PC-3 (cell line): ENCODE measurements at regions not wholly inside any gene's neighbourhood (a gene's known extent, or its start where the extent isn't known, plus 50 kb on each side); places are given as distances from the start of the nearest gene placed in this dataset.

ENCODE experiments used
- ATAC-seq: fragments of 200-7000 bp; cut with Tn5 transposase; 2 replicates; pipeline ENCODE4 v1.9.1; 2020; ENCODE audit warnings: mild to moderate bottlenecking, moderate library complexity
- BruUV-seq: library from RNA; stranded (reverse); fragments of 400-500 nt; replicated peaks from 2 replicates; lab custom pipeline; 2021; lab: Mats Ljungman, UMichigan
- CTCF ChIA-PET: fragments of 300-600 bp; sonication (Branson Sonifier 250); formaldehyde crosslinking; loops from one replicate; lab custom pipeline; 2022; ENCODE audit warnings: antibody characterized with exemption; lab: Charles Lee
- POLR2A ChIA-PET: fragments of 300-600 bp; sonication (Branson Sonifier 250); formaldehyde crosslinking; loops from one replicate; lab custom pipeline; 2022; ENCODE audit warnings: antibody characterized with exemption; ENCODE audit not compliant: unreplicated experiment; lab: Charles Lee
- DNase-seq: peaks from one replicate; pipeline ENCODE4 v3.0.0-alpha.2; 2015
- H2AFZ ChIP-seq: fragments of 300-600 bp; sonication (generic); 2 replicates; pipeline ENCODE4 v1.6.0; 2016; ENCODE audit warnings: antibody characterized with exemption, low read length
- H3F3A ChIP-seq: fragments of 300-600 bp; sonication (generic); one replicate; pipeline ENCODE4 v1.6.0; 2017; ENCODE audit warnings: antibody characterized with exemption, low read length, control low read depth, mild to moderate bottlenecking; ENCODE audit not compliant: unreplicated experiment
- H3K27ac ChIP-seq: fragments of 300-600 bp; sonication (generic); 2 replicates; pipeline ENCODE4 v1.5.1; 2016; ENCODE audit warnings: mild to moderate bottlenecking, low read length
- H3K27me3 ChIP-seq: fragments of 300-600 bp; sonication (generic); 2 replicates; pipeline ENCODE4 v1.6.1; 2016; ENCODE audit warnings: low read length, mixed read lengths
- H3K36me3 ChIP-seq: fragments of 300-600 bp; sonication (generic); 2 replicates; pipeline ENCODE4 v1.6.1; 2016; ENCODE audit warnings: low read depth, mixed run types, low read length, mixed read lengths
- H3K4me1 ChIP-seq: fragments of 300-600 bp; sonication (generic); 2 replicates; pipeline ENCODE4 v1.5.1; 2016; ENCODE audit warnings: low read length; ENCODE audit not compliant: insufficient read depth
- H3K4me2 ChIP-seq: fragments of 300-600 bp; sonication (generic); 2 replicates; pipeline ENCODE4 v1.6.0; 2016; ENCODE audit warnings: low read length
- H3K4me3 ChIP-seq: fragments of 300-600 bp; sonication (generic); 2 replicates; pipeline ENCODE4 v1.5.1; 2016; ENCODE audit warnings: mild to moderate bottlenecking, low read length, mixed read lengths
- H3K79me2 ChIP-seq: fragments of 300-600 bp; sonication (generic); 2 replicates; pipeline ENCODE4 v1.6.1; 2017; ENCODE audit warnings: low read length, mixed read lengths
- H3K9ac ChIP-seq: fragments of 300-600 bp; sonication (generic); 2 replicates; pipeline ENCODE4 v1.6.0; 2016; ENCODE audit warnings: mild to moderate bottlenecking, low read length
- H3K9me2 ChIP-seq: fragments of 300-600 bp; sonication (generic); replicated peaks from 2 replicates; pipeline ENCODE4 v1.6.1; 2016; ENCODE audit warnings: mixed run types, low read length, mixed read lengths
- H3K9me3 ChIP-seq: fragments of 300-600 bp; sonication (generic); 2 replicates; pipeline ENCODE4 v1.6.1; 2016; ENCODE audit warnings: low read length, mixed read lengths
- H4K20me1 ChIP-seq: fragments of 300-600 bp; sonication (generic); 2 replicates; pipeline ENCODE4 v1.6.1; 2016; ENCODE audit warnings: low read length, mixed read lengths
- CTCF ChIP-seq: fragments of 300-600 bp; sonication (generic); conservative IDR thresholded peaks from 2 replicates; pipeline ENCODE4 v1.5.1; 2017; ENCODE audit warnings: antibody characterized with exemption, low read depth, mild to moderate bottlenecking, low read length
- EZH2 ChIP-seq: fragments of 300-600 bp; sonication (generic); IDR thresholded peaks from one replicate; pipeline ENCODE4 v1.6.1; 2017; ENCODE audit warnings: antibody characterized with exemption, mild to moderate bottlenecking, low read length; ENCODE audit not compliant: unreplicated experiment
- EZH2phosphoT487 ChIP-seq: fragments of 300-600 bp; sonication (generic); IDR thresholded peaks from 2 replicates; pipeline ENCODE4 v1.6.1; 2018; ENCODE audit warnings: mild to moderate bottlenecking, antibody characterized with exemption, low read length, borderline replicate concordance
- intact Hi-C: fragments of 100-400 bp; cut with micrococcal nuclease; formaldehyde crosslinking; loops from 2 replicates; pipeline ENCODE4 v1.9.0; 2023

- Histone ChIP-seq H4K20me1 (no peaks in the 10 kb centered on the region), H3F3A (no peaks in the 10 kb centered on the region), H3K4me1 (no peaks in the 10 kb centered on the region), H3K79me2 (no peaks in the 10 kb centered on the region), H3K9me2 (no peaks in the 10 kb centered on the region), H3K4me2 (no peak overlapping the region), H3K9me3 (no peaks in the 10 kb centered on the region), H3K9ac (no peak overlapping the region), H3K36me3 (no peaks in the 10 kb centered on the region), H2AFZ (no peak overlapping the region), H3K4me3 (no peak overlapping the region), H3K27ac (no peak overlapping the region), H3K27me3 (0 out of 2 replicates have a peak, but pooled peaks cover 6% of the 10 kb centered on the region)
- intact Hi-C loops: no loop called here
- no TSS peak for BruUV-seq
- CTCF ChIA-PET: no interaction called here
- ATAC-seq: no peak
- peak; percentile 13 for DNase-seq
- POLR2A ChIA-PET: no interaction called here
- no peak for TF ChIP-seq EZH2phosphoT487
- TF ChIP-seq CTCF: no peak
Measured at GRCh38 chr7:106521541-106521940, 139.4 kb downstream of the CCDC71L start.

- TF ChIP-seq EZH2phosphoT487: no peak
- TF ChIP-seq CTCF: peak; percentile 45
- H3F3A ChIP-seq: no peaks in the 10 kb centered on the region
- H2AFZ ChIP-seq: no peak overlapping the region
- no peaks in the 10 kb centered on the region for H4K20me1 ChIP-seq
- no TSS peak for BruUV-seq
- DNase-seq: peak; percentile 10
- no peak overlapping the region for H3K4me3 ChIP-seq
- H3K79me2 ChIP-seq: no peaks in the 10 kb centered on the region
- intact Hi-C loops: no loop called here
- no peaks in the 10 kb centered on the region for H3K36me3 ChIP-seq
- no peak overlapping the region for H3K4me2 ChIP-seq
- no peaks in the 10 kb centered on the region for H3K9me3 ChIP-seq
- no peak overlapping the region for H3K27ac ChIP-seq
- POLR2A ChIA-PET: no interaction called here
- ATAC-seq: no peak
- no peaks in the 10 kb centered on the region for H3K9me2 ChIP-seq
- H3K27me3 ChIP-seq: peaks cover 6% of the 10 kb centered on the region; the same call in 1 of the 2 replicates
- no peaks in the 10 kb centered on the region for H3K4me1 ChIP-seq
- H3K9ac ChIP-seq: no peak overlapping the region
- CTCF ChIA-PET: interaction anchor here (0.6 kb wide), 1 partner anchor 258 kb away, joined by 3 read pairs; no protein-coding TSS in a partner anchor
Measured at GRCh38 chr7:106520962-106521514, 139.9 kb downstream of the CCDC71L start.

GRCh38 chr7:106518967-106519366 lies 142.0 kb downstream of the CCDC71L start:
- H3K4me3 ChIP-seq: no peak overlapping the region
- intact Hi-C loops: no loop called here
- ATAC-seq: no peak
- H3K4me2 ChIP-seq: no peak overlapping the region
- no peak for DNase-seq
- H3K9me2 ChIP-seq: no peaks in the 10 kb centered on the region
- no peaks in the 10 kb centered on the region for H3K9me3 ChIP-seq
- no peaks in the 10 kb centered on the region for H3K79me2 ChIP-seq
- CTCF ChIA-PET: no interaction called here
- no peak overlapping the region for H2AFZ ChIP-seq
- POLR2A ChIA-PET: no interaction called here
- no peaks in the 10 kb centered on the region for H3K4me1 ChIP-seq
- no peaks in the 10 kb centered on the region for H4K20me1 ChIP-seq
- H3K27ac ChIP-seq: no peak overlapping the region
- peaks cover 9% of the 10 kb centered on the region; the same call in 1 of the 2 replicates for H3K27me3 ChIP-seq
- H3K9ac ChIP-seq: no peak overlapping the region
- no peaks in the 10 kb centered on the region for H3K36me3 ChIP-seq
- no TSS peak for BruUV-seq
- no peaks in the 10 kb centered on the region for H3F3A ChIP-seq
- TF ChIP-seq EZH2phosphoT487 (no peak), EZH2 (no peak), CTCF (no peak)
